ENCODE measurements at regions not wholly inside any gene's neighbourhood (a gene's known extent, or its start where the extent isn't known, plus 50 kb on each side); places are given as distances from the start of the nearest gene placed in this dataset.

DNA sequence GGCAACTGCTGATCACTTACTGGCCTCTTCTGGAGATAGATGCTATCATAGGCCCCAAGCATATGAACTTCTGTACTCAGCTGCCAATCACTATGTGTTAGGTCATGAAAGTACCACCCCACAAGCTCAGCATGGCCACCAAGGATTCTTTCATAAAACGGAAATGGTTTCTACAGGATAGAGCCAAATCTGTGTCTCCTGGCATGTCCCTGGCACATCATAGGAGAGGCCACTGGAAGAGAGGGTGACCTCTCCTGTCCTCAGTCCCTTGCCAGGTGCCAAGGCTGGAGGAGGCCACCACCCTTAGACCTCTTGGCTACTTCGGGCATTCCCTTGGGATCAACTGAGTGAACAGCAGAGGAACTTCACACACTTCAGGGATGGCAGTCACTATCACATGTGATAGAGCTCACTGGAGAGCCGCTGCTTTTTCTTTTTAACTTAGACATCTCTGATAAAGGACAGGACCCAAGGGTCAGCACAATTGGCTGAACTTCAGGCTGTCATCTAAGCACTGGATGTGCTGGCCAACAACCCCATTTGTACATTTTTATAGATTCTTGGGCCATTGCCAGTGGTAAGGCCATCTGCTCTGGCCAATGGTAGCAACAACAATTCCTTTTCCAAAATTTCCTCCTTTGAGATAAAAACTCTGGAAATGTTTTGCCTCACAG, 425.2 kb downstream of the SQOR start:
- peaks cover 11% of the 10 kb centered on the region for H3K4me1 ChIP-seq
- TF ChIP-seq, protein P1, sequence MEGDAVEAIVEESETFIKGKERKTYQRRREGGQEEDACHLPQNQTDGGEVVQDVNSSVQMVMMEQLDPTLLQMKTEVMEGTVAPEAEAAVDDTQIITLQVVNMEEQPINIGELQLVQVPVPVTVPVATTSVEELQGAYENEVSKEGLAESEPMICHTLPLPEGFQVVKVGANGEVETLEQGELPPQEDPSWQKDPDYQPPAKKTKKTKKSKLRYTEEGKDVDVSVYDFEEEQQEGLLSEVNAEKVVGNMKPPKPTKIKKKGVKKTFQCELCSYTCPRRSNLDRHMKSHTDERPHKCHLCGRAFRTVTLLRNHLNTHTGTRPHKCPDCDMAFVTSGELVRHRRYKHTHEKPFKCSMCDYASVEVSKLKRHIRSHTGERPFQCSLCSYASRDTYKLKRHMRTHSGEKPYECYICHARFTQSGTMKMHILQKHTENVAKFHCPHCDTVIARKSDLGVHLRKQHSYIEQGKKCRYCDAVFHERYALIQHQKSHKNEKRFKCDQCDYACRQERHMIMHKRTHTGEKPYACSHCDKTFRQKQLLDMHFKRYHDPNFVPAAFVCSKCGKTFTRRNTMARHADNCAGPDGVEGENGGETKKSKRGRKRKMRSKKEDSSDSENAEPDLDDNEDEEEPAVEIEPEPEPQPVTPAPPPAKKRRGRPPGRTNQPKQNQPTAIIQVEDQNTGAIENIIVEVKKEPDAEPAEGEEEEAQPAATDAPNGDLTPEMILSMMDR (IDR thresholded peaks at IDR 0.05; ENCODE audit: borderline replicate concordance) = no peak
- no peak overlapping the region for H3K27ac ChIP-seq (replicated peaks)
- H3K4me3 ChIP-seq = no peak overlapping the region
- DNase-seq = no peak
- no peaks in the 10 kb centered on the region for H3K27me3 ChIP-seq (ENCODE audit: low read depth)
- H3K36me3 ChIP-seq = no peaks in the 10 kb centered on the region
- intact Hi-C loops (cut with micrococcal nuclease) = no loop called here
- no peaks in the 10 kb centered on the region for H3K9me3 ChIP-seq (replicated peaks)

DNA sequence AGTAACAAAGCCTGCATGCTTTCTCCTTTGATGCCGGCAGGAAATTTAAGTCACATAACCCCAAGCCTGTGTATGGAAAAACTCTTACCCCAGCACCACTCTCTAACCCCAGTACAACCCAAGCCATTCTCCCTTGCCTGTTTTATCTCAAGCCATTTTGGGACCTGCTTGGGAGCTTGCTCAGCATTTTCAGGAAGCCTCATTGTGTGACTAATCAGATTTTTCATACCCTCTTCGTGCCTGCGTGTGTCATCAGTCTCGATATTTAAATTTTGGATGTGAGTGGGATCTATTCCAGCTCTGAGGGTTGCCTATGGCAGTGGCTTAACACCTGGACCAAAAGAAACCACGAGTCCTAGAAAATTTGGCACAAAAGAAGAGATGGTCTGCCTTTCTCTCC, 426.2 kb downstream of the SQOR start:
- TF ChIP-seq, protein P1 (IDR thresholded peaks at IDR 0.05; ENCODE audit: borderline replicate concordance) = no peak
- Histone ChIP-seq H3K36me3 (no peaks in the 10 kb centered on the region), H3K27me3 (ENCODE audit: low read depth) (no peaks in the 10 kb centered on the region), H3K4me3 (no peak overlapping the region), H3K27ac (replicated peaks) (no peak overlapping the region), H3K4me1 (peaks cover 11% of the 10 kb centered on the region), H3K9me3 (replicated peaks) (no peaks in the 10 kb centered on the region)
- no peak for DNase-seq
- intact Hi-C loops (cut with micrococcal nuclease) = no loop called here

DNA sequence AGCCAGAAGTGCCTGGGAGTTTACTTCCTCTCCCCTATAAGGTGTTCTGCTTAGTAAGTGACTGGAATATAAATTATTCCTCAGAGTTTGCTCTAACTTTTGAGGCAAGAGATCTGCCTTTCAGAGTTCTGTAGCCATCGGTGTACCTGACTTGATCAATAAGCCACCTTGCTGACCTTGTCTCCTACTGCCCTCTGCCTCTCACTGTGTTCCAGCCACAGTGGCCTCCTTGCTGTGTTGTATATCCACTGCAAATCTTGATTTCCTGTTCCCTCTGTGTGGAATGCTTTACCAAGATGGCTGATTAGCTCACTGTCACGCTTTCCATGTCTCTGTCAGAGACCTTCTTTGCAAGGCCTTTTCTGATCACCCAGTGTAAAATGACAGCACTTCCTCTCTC, 442.4 kb downstream of the SQOR start:
- Histone ChIP-seq H3K4me3 (no peak overlapping the region), H3K9me3 (replicated peaks) (no peaks in the 10 kb centered on the region), H3K4me1 (peaks cover 12% of the 10 kb centered on the region), H3K36me3 (no peaks in the 10 kb centered on the region), H3K27ac (replicated peaks) (no peak overlapping the region), H3K27me3 (ENCODE audit: low read depth) (no peaks in the 10 kb centered on the region)
- TF ChIP-seq, protein P1 (IDR thresholded peaks at IDR 0.05; ENCODE audit: borderline replicate concordance) = no peak
- intact Hi-C loops (cut with micrococcal nuclease) = no loop called here
- DNase-seq = no peak

DNA sequence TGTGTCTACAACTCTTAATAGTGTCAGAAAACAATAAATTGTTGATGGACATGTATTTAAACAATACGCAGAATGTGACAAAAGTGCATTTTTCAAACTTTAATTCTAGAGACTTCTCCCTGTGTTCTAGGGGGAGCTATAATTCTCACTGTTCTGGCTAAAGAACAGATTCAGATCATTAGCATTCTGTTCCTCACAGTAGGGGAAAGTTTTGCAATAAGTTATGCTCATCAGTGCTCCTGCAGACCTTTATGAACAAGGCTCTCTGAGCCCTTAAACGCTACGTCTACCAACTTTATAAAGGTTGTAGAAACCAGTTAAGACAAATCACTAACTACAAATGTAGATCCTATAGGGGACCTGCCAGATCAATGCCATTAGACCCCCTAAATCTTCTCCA, 444.2 kb downstream of the SQOR start:
- TF ChIP-seq, protein P1 (IDR thresholded peaks at IDR 0.05; ENCODE audit: borderline replicate concordance) = no peak
- Histone ChIP-seq H3K4me3 (no peak overlapping the region), H3K27ac (replicated peaks) (no peak overlapping the region), H3K9me3 (replicated peaks) (no peaks in the 10 kb centered on the region), H3K4me1 (peaks cover 12% of the 10 kb centered on the region), H3K36me3 (no peaks in the 10 kb centered on the region), H3K27me3 (ENCODE audit: low read depth) (no peaks in the 10 kb centered on the region)
- no peak for DNase-seq
- intact Hi-C loops (cut with micrococcal nuclease) = no loop called here

DNA sequence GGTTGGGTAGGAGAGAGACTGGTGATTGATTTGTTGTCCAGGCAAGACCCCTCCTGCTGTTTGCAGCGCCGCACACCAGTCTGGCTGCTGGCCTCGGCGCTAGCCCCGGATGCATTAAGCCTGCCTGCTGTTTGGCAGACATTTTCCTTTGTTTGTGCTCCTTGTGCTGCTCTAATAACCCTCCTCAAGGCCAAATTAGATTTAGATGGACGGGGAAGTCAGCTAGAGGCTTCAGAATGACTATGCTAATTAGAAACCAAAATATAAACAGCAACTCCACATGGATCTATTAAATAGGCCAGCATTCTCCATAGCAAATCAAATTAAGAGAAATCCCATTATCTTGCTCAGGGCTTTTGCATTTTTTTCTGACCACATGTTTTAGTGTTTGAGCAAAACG, 445.2 kb downstream of the SQOR start:
- Histone ChIP-seq H3K9me3 (replicated peaks) (no peaks in the 10 kb centered on the region), H3K27me3 (ENCODE audit: low read depth) (no peaks in the 10 kb centered on the region), H3K4me3 (no peak overlapping the region), H3K27ac (replicated peaks) (peak overlapping the region; percentile 47), H3K36me3 (no peaks in the 10 kb centered on the region), H3K4me1 (peaks cover 12% of the 10 kb centered on the region)
- TF ChIP-seq, protein P1 (IDR thresholded peaks at IDR 0.05; ENCODE audit: borderline replicate concordance) = no peak
- intact Hi-C loops (cut with micrococcal nuclease) = no loop called here
- no peak for DNase-seq
